Lung (tissue), 11 donors: ENCODE measurements at regions not wholly inside any gene's neighbourhood (a gene's known extent, or its start where the extent isn't known, plus 50 kb on each side); places are given as distances from the start of the nearest gene placed in this dataset.
A peak's percentile ranks its signal among the peaks of the same experiment; 100 is the strongest.
"Not testable (repeated sequence)": the region's sequence is repeated elsewhere in the genome, so short reads cannot be mapped to it uniquely, and the experiment has no call there.

ENCODE experiments used
- ATAC-seq: fragments of 200-7000 bp; cut with Tn5 transposase; one replicate; pipeline ENCODE4 v1.9.1; 2020; ENCODE audit warnings: moderate number of reproducible peaks; ENCODE audit not compliant: insufficient read depth, low FRiP score
- DNase-seq, 3 donors: peaks; one replicate each; pipeline ENCODE4 v3.0.0-alpha.2; 2013 to 2017
- H3K27ac ChIP-seq, 2 donors: one replicate each; pipeline ENCODE4 v1.5.1; 2013; ENCODE audit warnings: mild to moderate bottlenecking in 2 of 2, moderate library complexity in 2 of 2, control low read depth in 1 of 2, inconsistent platforms in 1 of 2, low read depth in 1 of 2, low read length in 1 of 2
- H3K27me3 ChIP-seq, 3 donors: one replicate each; pipeline ENCODE4 v1.5.1; 2013; ENCODE audit warnings: low read length in 2 of 3; ENCODE audit not compliant: control insufficient read depth in 3 of 3, insufficient read depth in 3 of 3
- H3K36me3 ChIP-seq, 4 donors: one replicate each; pipeline ENCODE4 v1.5.1; 2013; ENCODE audit warnings: low read length in 4 of 4, mild to moderate bottlenecking in 1 of 4, moderate library complexity in 1 of 4; ENCODE audit not compliant: control insufficient read depth in 4 of 4, insufficient read depth in 4 of 4
- H3K4me1 ChIP-seq, 5 donors: one replicate each; pipeline ENCODE4 v1.5.1; 2013; ENCODE audit warnings: low read length in 5 of 5, mild to moderate bottlenecking in 2 of 5, moderate library complexity in 1 of 5; ENCODE audit not compliant: control insufficient read depth in 5 of 5, insufficient read depth in 5 of 5
- H3K4me3 ChIP-seq: one replicate; pipeline ENCODE4 v1.5.1; 2013; ENCODE audit warnings: mild to moderate bottlenecking, control low read depth, moderate library complexity
- H3K9ac ChIP-seq, 2 donors: one replicate each; pipeline ENCODE4 v1.5.1; 2013; ENCODE audit warnings: low read length in 2 of 2, control low read depth in 1 of 2; ENCODE audit not compliant: insufficient read depth in 1 of 2
- H3K9me3 ChIP-seq, 4 donors: one replicate each; pipeline ENCODE4 v1.5.1; 2013; ENCODE audit warnings: low read length in 3 of 4, mild to moderate bottlenecking in 1 of 4, moderate library complexity in 1 of 4; ENCODE audit not compliant: control insufficient read depth in 4 of 4, insufficient read depth in 3 of 4
- WGBS, 2 donors: extraction: QIAGEN DNeasy Blood & Tissue Kit; methylation state at CpG; one replicate each; pipeline ENCODE4 v1.1.7; 2013; 5-methylcytosine and 5-hydroxymethylcytosine counted together
- TF ChIP-seq, protein P1 (sequence below): IDR thresholded peaks from 2 replicates; pipeline ENCODE4 v1.5.1; 2012; ENCODE audit warnings: mild to moderate bottlenecking; ENCODE audit errors: control extremely low read depth, extremely low read depth
- donor health status: control.
- donor health status: control.
- donor health status: Bipolar disorder and iron deficiency.
- donor health status: healthy.
- donor health status: DM: yes; HTN: yes; CAD: no.

- 50 to 78% methylated on average over 24 of the region's 24 CpGs for WGBS, 2 donors
- H3K36me3 ChIP-seq, ATAC-seq, DNase-seq, H3K27ac ChIP-seq, H3K9ac ChIP-seq, H3K9me3 ChIP-seq, H3K27me3 ChIP-seq, H3K4me3 ChIP-seq: not testable (repeated sequence)
- peaks cover 0 to 16% (median 0%) of the 10 kb centered on the region in 5 donors for H3K4me1 ChIP-seq
Measured at GRCh38 chr6:112688487-112689165, 341.5 kb downstream of the RFPL4B start.

GRCh38 chr6:112689183-112689858 lies 342.2 kb downstream of the RFPL4B start:
- H3K4me1 ChIP-seq = peaks cover 0 to 16% (median 0%) of the 10 kb centered on the region in 5 donors
- not testable (repeated sequence) for H3K27me3 ChIP-seq, H3K4me3 ChIP-seq, H3K9me3 ChIP-seq, H3K9ac ChIP-seq, ATAC-seq, H3K27ac ChIP-seq, DNase-seq, H3K36me3 ChIP-seq
- 96 to 97% methylated on average over 51 to 53 of the region's 56 CpGs for WGBS, 2 donors

DNA sequence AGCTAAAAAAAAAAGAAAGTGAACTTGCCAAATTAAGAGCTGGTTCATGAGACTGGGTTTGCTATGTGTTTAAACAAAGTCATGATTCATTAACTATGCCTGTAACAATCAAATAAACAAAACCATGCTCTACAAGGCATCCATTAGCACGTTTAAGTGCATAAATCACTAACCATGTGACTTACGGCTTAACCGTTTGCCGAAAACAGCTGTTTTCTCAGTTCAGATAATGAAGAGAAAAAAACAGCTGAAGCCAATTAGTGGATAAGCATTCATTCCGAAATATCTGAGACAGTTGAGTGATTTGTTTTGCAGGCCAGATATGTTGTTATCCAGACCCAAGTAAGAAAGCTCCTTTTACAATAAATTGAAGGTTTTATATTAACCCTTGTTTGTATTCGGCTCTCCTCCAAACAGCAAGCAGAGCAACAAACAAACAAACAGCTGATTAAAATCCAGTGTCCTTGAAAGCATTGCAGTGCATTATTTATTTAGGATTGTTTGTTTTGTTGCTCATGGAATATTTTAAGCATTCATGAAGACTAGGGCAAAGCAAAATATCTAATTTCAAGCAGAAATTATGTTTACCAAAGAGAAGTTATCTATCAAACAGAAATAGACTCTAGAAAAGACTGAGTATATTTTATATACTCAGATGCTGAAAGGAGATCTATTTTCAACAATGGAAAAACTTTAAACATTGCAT lies 343.5 kb downstream of the RFPL4B start:
- H3K4me1 ChIP-seq = peaks cover 0 to 16% (median 0%) of the 10 kb centered on the region in 5 donors
- H3K36me3 ChIP-seq = no peaks in the 10 kb centered on the region
- H3K9ac ChIP-seq = no peak overlapping the region
- TF ChIP-seq, protein P1, sequence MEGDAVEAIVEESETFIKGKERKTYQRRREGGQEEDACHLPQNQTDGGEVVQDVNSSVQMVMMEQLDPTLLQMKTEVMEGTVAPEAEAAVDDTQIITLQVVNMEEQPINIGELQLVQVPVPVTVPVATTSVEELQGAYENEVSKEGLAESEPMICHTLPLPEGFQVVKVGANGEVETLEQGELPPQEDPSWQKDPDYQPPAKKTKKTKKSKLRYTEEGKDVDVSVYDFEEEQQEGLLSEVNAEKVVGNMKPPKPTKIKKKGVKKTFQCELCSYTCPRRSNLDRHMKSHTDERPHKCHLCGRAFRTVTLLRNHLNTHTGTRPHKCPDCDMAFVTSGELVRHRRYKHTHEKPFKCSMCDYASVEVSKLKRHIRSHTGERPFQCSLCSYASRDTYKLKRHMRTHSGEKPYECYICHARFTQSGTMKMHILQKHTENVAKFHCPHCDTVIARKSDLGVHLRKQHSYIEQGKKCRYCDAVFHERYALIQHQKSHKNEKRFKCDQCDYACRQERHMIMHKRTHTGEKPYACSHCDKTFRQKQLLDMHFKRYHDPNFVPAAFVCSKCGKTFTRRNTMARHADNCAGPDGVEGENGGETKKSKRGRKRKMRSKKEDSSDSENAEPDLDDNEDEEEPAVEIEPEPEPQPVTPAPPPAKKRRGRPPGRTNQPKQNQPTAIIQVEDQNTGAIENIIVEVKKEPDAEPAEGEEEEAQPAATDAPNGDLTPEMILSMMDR = no peak
- H3K27me3 ChIP-seq = no peaks in the 10 kb centered on the region
- ATAC-seq (no peak), DNase-seq (peak in 2 of 3 donors; percentile 76 to 77)
- WGBS, 2 donors = 65 to 74% methylated on average over 6 of the region's 6 CpGs
- H3K9me3 ChIP-seq = no peaks in the 10 kb centered on the region
- H3K27ac ChIP-seq = no peak overlapping the region
- no peak overlapping the region for H3K4me3 ChIP-seq

GRCh38 chr6:112691289-112691688 lies 344.2 kb downstream of the RFPL4B start:
- peak; percentile 27 for ATAC-seq
- Histone ChIP-seq H3K27ac (no peak overlapping the region), H3K36me3 (no peaks in the 10 kb centered on the region), H3K9ac (no peak overlapping the region), H3K27me3 (no peaks in the 10 kb centered on the region), H3K4me1 (peaks cover 0 to 16% (median 0%) of the 10 kb centered on the region in 5 donors), H3K4me3 (no peak overlapping the region), H3K9me3 (no peaks in the 10 kb centered on the region)
- TF ChIP-seq, protein P1 = no peak
- 26 to 31% methylated on average over 1 of the region's 1 CpG for WGBS, 2 donors
- DNase-seq = peak in 2 of 3 donors; percentile 14 to 55
